Naive thymus-derived CD4-positive, alpha-beta T cell (primary cell): ENCODE measurements at regions not wholly inside any gene's neighbourhood (a gene's known extent, or its start where the extent isn't known, plus 50 kb on each side); places are given as distances from the start of the nearest gene placed in this dataset.
A peak's percentile ranks its signal among the peaks of the same experiment; 100 is the strongest.

Source experiments
- ATAC-seq: fragments of 150-1000 bp; cut with Tn5 transposase; 2 replicates; pipeline ENCODE4 v1.10.0; 2021; ENCODE audit warnings: mild to moderate bottlenecking, moderate library complexity
- CTCF ChIA-PET: fragments of 350-600 bp; sonication (Branson Sonifier 250); formaldehyde crosslinking; loops from one replicate; lab custom pipeline; 2021; ENCODE audit warnings: antibody characterized with exemption; lab: Charles Lee
- POLR2A ChIA-PET: fragments of 350-600 bp; sonication (Branson Sonifier 250); formaldehyde crosslinking; loops from one replicate; lab custom pipeline; 2021; ENCODE audit warnings: antibody characterized with exemption, inconsistent platforms; lab: Charles Lee
- DNase-seq, 9 donors: peaks; one replicate each; pipeline versions ENCODE4 v3.0.0 to v3.0.0-alpha.2; 2020 to 2022; ENCODE audit warnings: mixed read lengths in 1 of 9
- H3K27ac ChIP-seq: one replicate; pipeline ENCODE4 v1.7.0; 2013; ENCODE audit warnings: mild to moderate bottlenecking, low read depth, low read length, moderate library complexity
- H3K27me3 ChIP-seq, 2 donors: one replicate each; pipeline ENCODE4 v1.7.0; 2013; ENCODE audit warnings: low read length in 2 of 2, mild to moderate bottlenecking in 2 of 2, moderate library complexity in 2 of 2; ENCODE audit not compliant: control insufficient read depth in 2 of 2, insufficient read depth in 2 of 2
- H3K36me3 ChIP-seq, 3 experiments: 1 replicate in 2 of 3; 2 replicates in 1 of 3; pipeline ENCODE4 v1.7.0; 2013; ENCODE audit warnings: low read length in 3 of 3, mild to moderate bottlenecking in 3 of 3, moderate library complexity in 1 of 3; ENCODE audit not compliant: insufficient read depth in 3 of 3, control insufficient read depth in 2 of 3
- H3K4me1 ChIP-seq, 2 donors: one replicate each; pipeline ENCODE4 v1.7.0; 2013; ENCODE audit warnings: low read length in 2 of 2, mild to moderate bottlenecking in 2 of 2, moderate library complexity in 1 of 2; ENCODE audit not compliant: control insufficient read depth in 2 of 2, insufficient read depth in 2 of 2
- H3K4me3 ChIP-seq: 2 replicates; pipeline ENCODE4 v1.7.0; 2013; ENCODE audit warnings: mild to moderate bottlenecking, low read length
- H3K9me3 ChIP-seq, 3 experiments: 1 replicate in 2 of 3; 2 replicates in 1 of 3; pipeline ENCODE4 v1.7.0; 2013; ENCODE audit warnings: low read length in 3 of 3; ENCODE audit not compliant: control insufficient read depth in 2 of 3
- H3K27ac Mint-ChIP-seq, 9 donors: one replicate each; pipeline ENCODE4 v1.8.0; 2020 to 2022; ENCODE audit warnings: mixed read lengths in 9 of 9, mild to moderate bottlenecking in 8 of 9, moderate library complexity in 5 of 9, inconsistent platforms in 2 of 9
- H3K27me3 Mint-ChIP-seq, 5 donors: one replicate each; pipeline ENCODE4 v1.8.0; 2021 to 2022; ENCODE audit warnings: mixed read lengths in 5 of 5, mild to moderate bottlenecking in 1 of 5
- H3K36me3 Mint-ChIP-seq, 5 donors: one replicate each; pipeline ENCODE4 v1.8.0; 2020 to 2022; ENCODE audit warnings: mixed read lengths in 5 of 5, mild to moderate bottlenecking in 3 of 5, inconsistent platforms in 1 of 5
- H3K4me1 Mint-ChIP-seq, 7 donors: one replicate each; pipeline ENCODE4 v1.8.0; 2020 to 2022; ENCODE audit warnings: mixed read lengths in 7 of 7, mild to moderate bottlenecking in 3 of 7, inconsistent platforms in 1 of 7
- H3K4me3 Mint-ChIP-seq, 10 donors: one replicate each; pipeline ENCODE4 v1.8.0; 2020 to 2022; ENCODE audit warnings: mild to moderate bottlenecking in 10 of 10, mixed read lengths in 10 of 10, moderate library complexity in 6 of 10, inconsistent platforms in 2 of 10
- H3K9me3 Mint-ChIP-seq, 11 donors: one replicate each; pipeline ENCODE4 v1.8.0; 2020 to 2022; ENCODE audit warnings: mixed read lengths in 11 of 11, mild to moderate bottlenecking in 4 of 11, inconsistent platforms in 1 of 11, moderate library complexity in 1 of 11
- intact Hi-C, 2 donors: fragments of 100-400 bp; cut with micrococcal nuclease; formaldehyde crosslinking; loops; one replicate each; pipeline ENCODE4 v1.15.1; 2023

GRCh38 chr22:49525801-49526535, 301.7 kb downstream of the BRD1 start:
- no peak overlapping the region for H3K4me3 Mint-ChIP-seq
- ChIA-PET POLR2A (no interaction called here), CTCF (no interaction called here)
- H3K36me3 Mint-ChIP-seq = peaks cover 0 to 11% (median 1%) of the 10 kb centered on the region in 5 donors
- H3K4me3 ChIP-seq = no peak overlapping the region
- intact Hi-C loops = no loop called here
- no peaks in the 10 kb centered on the region for H3K9me3 ChIP-seq
- no peak overlapping the region for H3K27ac ChIP-seq
- H3K9me3 Mint-ChIP-seq = peaks cover 0 to 3% (median 0%) of the 10 kb centered on the region in 11 donors
- no peak overlapping the region for H3K27ac Mint-ChIP-seq
- no peaks in the 10 kb centered on the region for H3K27me3 ChIP-seq
- H3K4me1 ChIP-seq = no peaks in the 10 kb centered on the region
- H3K4me1 Mint-ChIP-seq = peaks cover 0 to 9% (median 0%) of the 10 kb centered on the region in 7 donors
- no peaks in the 10 kb centered on the region for H3K27me3 Mint-ChIP-seq
- no peak for DNase-seq
- ATAC-seq = no peak
- no peaks in the 10 kb centered on the region for H3K36me3 ChIP-seq

- Mint-ChIP-seq H3K4me1 (peaks cover 0 to 9% (median 0%) of the 10 kb centered on the region in 7 donors), H3K36me3 (peaks cover 0 to 12% (median 1%) of the 10 kb centered on the region in 5 donors), H3K27ac (no peak overlapping the region), H3K9me3 (peaks cover 0 to 3% (median 0%) of the 10 kb centered on the region in 11 donors), H3K4me3 (no peak overlapping the region), H3K27me3 (no peaks in the 10 kb centered on the region)
- CTCF ChIA-PET = no interaction called here
- intact Hi-C loops = no loop called here
- DNase-seq (no peak), ATAC-seq (no peak)
- POLR2A ChIA-PET = interaction anchor here (0.5 kb wide), 1 partner anchor 166 kb away, joined by 3 read pairs; no protein-coding TSS in a partner anchor
- Histone ChIP-seq H3K4me3 (no peak overlapping the region), H3K4me1 (no peaks in the 10 kb centered on the region), H3K36me3 (no peaks in the 10 kb centered on the region), H3K27me3 (no peaks in the 10 kb centered on the region), H3K27ac (no peak overlapping the region), H3K9me3 (peaks cover 0 to 3% (median 0%) of the 10 kb centered on the region in 3 experiments)
These were observed 302.3 kb downstream of the BRD1 start for GRCh38 chr22:49525360-49525759.

GRCh38 chr22:49524362-49524761, 303.3 kb downstream of the BRD1 start:
- intact Hi-C loops = no loop called here
- H3K9me3 Mint-ChIP-seq = peaks cover 0 to 1% (median 0%) of the 10 kb centered on the region in 11 donors
- Histone ChIP-seq H3K27me3 (no peaks in the 10 kb centered on the region), H3K4me1 (no peaks in the 10 kb centered on the region), H3K27ac (no peak overlapping the region), H3K9me3 (peaks cover 0 to 4% (median 0%) of the 10 kb centered on the region in 3 experiments), H3K36me3 (no peaks in the 10 kb centered on the region), H3K4me3 (no peak overlapping the region)
- H3K4me1 Mint-ChIP-seq = peaks cover 0 to 9% (median 0%) of the 10 kb centered on the region in 7 donors
- peak overlapping the region in 1 of 9 donors; percentile 47 for H3K27ac Mint-ChIP-seq
- H3K4me3 Mint-ChIP-seq = no peak overlapping the region
- no peak for DNase-seq
- no peak for ATAC-seq
- peaks cover 0 to 9% (median 0%) of the 10 kb centered on the region in 5 donors for H3K36me3 Mint-ChIP-seq
- ChIA-PET CTCF (no interaction called here), POLR2A (no interaction called here)
- H3K27me3 Mint-ChIP-seq = no peaks in the 10 kb centered on the region

GRCh38 chr22:49523374-49524008, 304.2 kb downstream of the BRD1 start:
- Mint-ChIP-seq H3K4me3 (no peak overlapping the region), H3K4me1 (peaks cover 0 to 9% (median 0%) of the 10 kb centered on the region in 7 donors), H3K27me3 (peaks cover 0 to 7% (median 0%) of the 10 kb centered on the region in 5 donors), H3K27ac (no peak overlapping the region), H3K9me3 (peaks cover 0 to 7% (median 0%) of the 10 kb centered on the region in 11 donors), H3K36me3 (peaks cover 0 to 9% (median 0%) of the 10 kb centered on the region in 5 donors)
- CTCF ChIA-PET = no interaction called here
- peaks cover 0 to 4% (median 0%) of the 10 kb centered on the region in 3 experiments for H3K9me3 ChIP-seq
- DNase-seq (no peak), ATAC-seq (no peak)
- H3K27ac ChIP-seq = no peak overlapping the region
- no peaks in the 10 kb centered on the region for H3K36me3 ChIP-seq
- intact Hi-C loops = no loop called here
- H3K27me3 ChIP-seq = no peaks in the 10 kb centered on the region
- H3K4me1 ChIP-seq = no peaks in the 10 kb centered on the region
- H3K4me3 ChIP-seq = no peak overlapping the region
- POLR2A ChIA-PET = no interaction called here

GRCh38 chr22:49522582-49523373, 304.9 kb downstream of the BRD1 start:
- Mint-ChIP-seq H3K4me1 (peaks cover 0 to 9% (median 0%) of the 10 kb centered on the region in 7 donors), H3K36me3 (peaks cover 0 to 9% (median 0%) of the 10 kb centered on the region in 5 donors), H3K27me3 (peaks cover 0 to 7% (median 0%) of the 10 kb centered on the region in 5 donors), H3K27ac (no peak overlapping the region), H3K9me3 (peaks cover 0 to 7% (median 0%) of the 10 kb centered on the region in 11 donors), H3K4me3 (no peak overlapping the region)
- Histone ChIP-seq H3K9me3 (peaks cover 0 to 4% (median 0%) of the 10 kb centered on the region in 3 experiments), H3K27ac (no peak overlapping the region), H3K36me3 (no peaks in the 10 kb centered on the region), H3K4me3 (no peak overlapping the region), H3K4me1 (no peaks in the 10 kb centered on the region), H3K27me3 (no peaks in the 10 kb centered on the region)
- intact Hi-C loops = no loop called here
- ATAC-seq (no peak), DNase-seq (no peak)
- CTCF ChIA-PET = no interaction called here
- POLR2A ChIA-PET = no interaction called here

- H3K27me3 Mint-ChIP-seq = peaks cover 0 to 7% (median 0%) of the 10 kb centered on the region in 5 donors
- POLR2A ChIA-PET = no interaction called here
- no peak overlapping the region for H3K4me3 Mint-ChIP-seq
- intact Hi-C loops = no loop called here
- no peak overlapping the region for H3K27ac Mint-ChIP-seq
- H3K9me3 Mint-ChIP-seq = peaks cover 0 to 7% (median 0%) of the 10 kb centered on the region in 11 donors
- no peak for DNase-seq
- Histone ChIP-seq H3K4me1 (no peaks in the 10 kb centered on the region), H3K4me3 (no peak overlapping the region), H3K27ac (no peak overlapping the region), H3K27me3 (no peaks in the 10 kb centered on the region), H3K9me3 (peaks cover 0 to 4% (median 0%) of the 10 kb centered on the region in 3 experiments), H3K36me3 (no peaks in the 10 kb centered on the region)
- ATAC-seq = no peak
- CTCF ChIA-PET = no interaction called here
- H3K36me3 Mint-ChIP-seq = peaks cover 0 to 9% (median 0%) of the 10 kb centered on the region in 5 donors
- H3K4me1 Mint-ChIP-seq = peaks cover 0 to 4% (median 0%) of the 10 kb centered on the region in 7 donors
These were observed 305.9 kb downstream of the BRD1 start for GRCh38 chr22:49521787-49522224.
